ENCODE measurements at regions not wholly inside any gene's neighbourhood (a gene's known extent, or its start where the extent isn't known, plus 50 kb on each side); places are given as distances from the start of the nearest gene placed in this dataset.

- intact Hi-C loops (cut with micrococcal nuclease) = no loop called here
- Mint-ChIP-seq H3K4me3 (ENCODE audit: unreplicated experiment) (no peak overlapping the region), H3K9me3 (ENCODE audit: unreplicated experiment) (no peaks in the 10 kb centered on the region), H3K4me1 (ENCODE audit: insufficient read depth, unreplicated experiment) (no peaks in the 10 kb centered on the region), H3K27me3 (ENCODE audit: insufficient read depth, unreplicated experiment) (peaks cover 11% of the 10 kb centered on the region), H3K36me3 (ENCODE audit: insufficient read depth, unreplicated experiment) (no peaks in the 10 kb centered on the region), H3K27ac (ENCODE audit: low read depth, unreplicated experiment) (no peak overlapping the region)
- no peak for DNase-seq (ENCODE audit: unreplicated experiment)
- CTCF ChIA-PET = no interaction called here
- no peak for TF ChIP-seq CTCF (IDR thresholded peaks at IDR 0.05; ENCODE audit: unreplicated experiment)
- no TSS peak for BruUV-seq (replicated peaks)
- POLR2A ChIA-PET = no interaction called here
Measured at GRCh38 chr4:133524369-133524768, 375.3 kb downstream of the PCDH10 start.

- POLR2A ChIA-PET = no interaction called here
- Mint-ChIP-seq H3K36me3 (ENCODE audit: insufficient read depth, unreplicated experiment) (no peaks in the 10 kb centered on the region), H3K4me1 (ENCODE audit: insufficient read depth, unreplicated experiment) (peaks cover 5% of the 10 kb centered on the region), H3K27ac (ENCODE audit: low read depth, unreplicated experiment) (no peak overlapping the region), H3K4me3 (ENCODE audit: unreplicated experiment) (no peak overlapping the region), H3K9me3 (ENCODE audit: unreplicated experiment) (no peaks in the 10 kb centered on the region), H3K27me3 (ENCODE audit: insufficient read depth, unreplicated experiment) (no peaks in the 10 kb centered on the region)
- TF ChIP-seq CTCF (IDR thresholded peaks at IDR 0.05; ENCODE audit: unreplicated experiment) = no peak
- intact Hi-C loops (cut with micrococcal nuclease) = no loop called here
- DNase-seq (ENCODE audit: unreplicated experiment) = no peak
- CTCF ChIA-PET = interaction anchor here (0.7 kb wide), 1 partner anchor 834 kb away, joined by 3 read pairs; no protein-coding TSS in a partner anchor
- no TSS peak for BruUV-seq (replicated peaks)
Measured at GRCh38 chr4:133513901-133514300, 364.8 kb downstream of the PCDH10 start.

- ChIA-PET POLR2A (interaction anchor here (0.7 kb wide), 1 partner anchor 1354 kb away, joined by 3 read pairs; no protein-coding TSS in a partner anchor), CTCF (interaction anchor here (0.6 kb wide), 2 partner anchors 1204 to 1438 kb away, joined by 3 read pairs; no protein-coding TSS in a partner anchor)
- no peaks in the 10 kb centered on the region for H3K9me3 Mint-ChIP-seq (ENCODE audit: unreplicated experiment)
- H3K4me1 Mint-ChIP-seq (ENCODE audit: insufficient read depth, unreplicated experiment) = no peaks in the 10 kb centered on the region
- H3K27me3 Mint-ChIP-seq (ENCODE audit: insufficient read depth, unreplicated experiment) = no peaks in the 10 kb centered on the region
- H3K36me3 Mint-ChIP-seq (ENCODE audit: insufficient read depth, unreplicated experiment) = no peaks in the 10 kb centered on the region
- no TSS peak for BruUV-seq (replicated peaks)
- TF ChIP-seq CTCF (IDR thresholded peaks at IDR 0.05; ENCODE audit: unreplicated experiment) = no peak
- no peak overlapping the region for H3K4me3 Mint-ChIP-seq (ENCODE audit: unreplicated experiment)
- no peak for DNase-seq (ENCODE audit: unreplicated experiment)
- intact Hi-C loops (cut with micrococcal nuclease) = no loop called here
- no peak overlapping the region for H3K27ac Mint-ChIP-seq (ENCODE audit: low read depth, unreplicated experiment)
Measured at GRCh38 chr4:133498149-133498548, 349.1 kb downstream of the PCDH10 start.

GRCh38 chr4:133493776-133494175 lies 344.7 kb downstream of the PCDH10 start:
- DNase-seq (ENCODE audit: unreplicated experiment) = no peak
- ChIA-PET CTCF (interaction anchor here (1.0 kb wide), 1 partner anchor 10 kb away, joined by 6 read pairs; no protein-coding TSS in a partner anchor), POLR2A (no interaction called here)
- no peaks in the 10 kb centered on the region for H3K36me3 Mint-ChIP-seq (ENCODE audit: insufficient read depth, unreplicated experiment)
- no peaks in the 10 kb centered on the region for H3K9me3 Mint-ChIP-seq (ENCODE audit: unreplicated experiment)
- intact Hi-C loops (cut with micrococcal nuclease) = no loop called here
- no peak overlapping the region for H3K27ac Mint-ChIP-seq (ENCODE audit: low read depth, unreplicated experiment)
- H3K27me3 Mint-ChIP-seq (ENCODE audit: insufficient read depth, unreplicated experiment) = no peaks in the 10 kb centered on the region
- H3K4me3 Mint-ChIP-seq (ENCODE audit: unreplicated experiment) = no peak overlapping the region
- no TSS peak for BruUV-seq (replicated peaks)
- no peaks in the 10 kb centered on the region for H3K4me1 Mint-ChIP-seq (ENCODE audit: insufficient read depth, unreplicated experiment)
- TF ChIP-seq CTCF (IDR thresholded peaks at IDR 0.05; ENCODE audit: unreplicated experiment) = no peak

All from MCF 10A (cell line).